SK-N-SH (cell line): ENCODE measurements at regions not wholly inside any gene's neighbourhood (a gene's known extent, or its start where the extent isn't known, plus 50 kb on each side); places are given as distances from the start of the nearest gene placed in this dataset.

ENCODE experiments used
- ELF1 ChIP-seq: IDR thresholded peaks from 2 replicates; pipeline ENCODE4 v1.4.0; 2012
- EP300 ChIP-seq, 2 experiments: IDR thresholded peaks; 2 replicates each; pipeline versions ENCODE4 v1.4.0 to v1.6.1; 2012; ENCODE audit warnings: borderline replicate concordance in 1 of 2, low read depth in 1 of 2, low read length in 1 of 2
- RXRA ChIP-seq: IDR thresholded peaks from 2 replicates; pipeline ENCODE4 v1.4.0; 2012; ENCODE audit warnings: low read depth, mild to moderate bottlenecking, borderline replicate concordance
- TF ChIP-seq, protein P1 (sequence below): fragments of 200-600 bp; sonication (generic); IDR thresholded peaks from 2 replicates; pipeline ENCODE4 v1.6.1; 2017; ENCODE audit warnings: antibody characterized with exemption, mild to moderate bottlenecking, moderate library complexity
- TF ChIP-seq, protein P2 (sequence below): IDR thresholded peaks from 2 replicates; pipeline ENCODE4 v1.4.0; 2012; ENCODE audit warnings: low read depth
- TF ChIP-seq, protein P3 (sequence below): IDR thresholded peaks from 2 replicates; pipeline ENCODE4 v1.4.0; 2012; ENCODE audit warnings: low read depth, borderline replicate concordance

DNA sequence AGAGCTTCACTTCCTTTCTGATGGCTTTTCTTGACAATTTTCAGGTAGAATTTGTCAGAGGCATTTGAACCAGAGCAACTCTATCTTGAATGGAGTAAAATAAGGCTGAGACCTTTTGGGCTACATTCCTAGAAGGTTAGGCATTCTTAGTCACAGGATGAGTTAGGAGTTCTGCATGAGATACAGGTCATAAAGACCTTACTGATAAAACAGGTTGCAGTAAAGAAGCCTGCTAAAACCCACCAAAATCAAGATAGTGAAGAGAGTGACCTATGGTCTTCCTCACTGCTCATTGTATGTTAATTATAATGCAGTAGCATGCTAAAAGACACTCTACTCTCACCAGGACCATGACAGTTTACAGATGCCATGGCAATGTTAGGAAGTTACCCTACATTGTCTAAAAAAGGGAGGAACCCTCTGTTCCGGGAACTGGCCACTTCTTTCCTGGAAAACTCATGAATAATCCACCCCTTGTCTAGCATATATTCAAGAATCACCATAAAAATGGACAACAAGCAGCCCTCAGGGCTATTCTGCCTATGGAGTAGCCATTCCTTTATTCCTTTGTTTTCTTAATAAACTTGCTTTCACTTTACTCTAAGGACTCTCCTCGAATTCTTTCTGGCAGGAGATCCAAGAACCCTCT lies 1519.7 kb upstream of the TENM4 start:
- TF ChIP-seq EP300 (IDR thresholded peaks at IDR 0.05; ENCODE audit: borderline replicate concordance in 1 of 2, low read depth in 1 of 2, low read length in 1 of 2) (no peak), RXRA (no peak), ELF1 (no peak)
- TF ChIP-seq, protein P1, sequence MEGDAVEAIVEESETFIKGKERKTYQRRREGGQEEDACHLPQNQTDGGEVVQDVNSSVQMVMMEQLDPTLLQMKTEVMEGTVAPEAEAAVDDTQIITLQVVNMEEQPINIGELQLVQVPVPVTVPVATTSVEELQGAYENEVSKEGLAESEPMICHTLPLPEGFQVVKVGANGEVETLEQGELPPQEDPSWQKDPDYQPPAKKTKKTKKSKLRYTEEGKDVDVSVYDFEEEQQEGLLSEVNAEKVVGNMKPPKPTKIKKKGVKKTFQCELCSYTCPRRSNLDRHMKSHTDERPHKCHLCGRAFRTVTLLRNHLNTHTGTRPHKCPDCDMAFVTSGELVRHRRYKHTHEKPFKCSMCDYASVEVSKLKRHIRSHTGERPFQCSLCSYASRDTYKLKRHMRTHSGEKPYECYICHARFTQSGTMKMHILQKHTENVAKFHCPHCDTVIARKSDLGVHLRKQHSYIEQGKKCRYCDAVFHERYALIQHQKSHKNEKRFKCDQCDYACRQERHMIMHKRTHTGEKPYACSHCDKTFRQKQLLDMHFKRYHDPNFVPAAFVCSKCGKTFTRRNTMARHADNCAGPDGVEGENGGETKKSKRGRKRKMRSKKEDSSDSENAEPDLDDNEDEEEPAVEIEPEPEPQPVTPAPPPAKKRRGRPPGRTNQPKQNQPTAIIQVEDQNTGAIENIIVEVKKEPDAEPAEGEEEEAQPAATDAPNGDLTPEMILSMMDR: no peak
- TF ChIP-seq, protein P2, sequence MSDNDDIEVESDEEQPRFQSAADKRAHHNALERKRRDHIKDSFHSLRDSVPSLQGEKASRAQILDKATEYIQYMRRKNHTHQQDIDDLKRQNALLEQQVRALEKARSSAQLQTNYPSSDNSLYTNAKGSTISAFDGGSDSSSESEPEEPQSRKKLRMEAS: no peak
- TF ChIP-seq, protein P3, sequence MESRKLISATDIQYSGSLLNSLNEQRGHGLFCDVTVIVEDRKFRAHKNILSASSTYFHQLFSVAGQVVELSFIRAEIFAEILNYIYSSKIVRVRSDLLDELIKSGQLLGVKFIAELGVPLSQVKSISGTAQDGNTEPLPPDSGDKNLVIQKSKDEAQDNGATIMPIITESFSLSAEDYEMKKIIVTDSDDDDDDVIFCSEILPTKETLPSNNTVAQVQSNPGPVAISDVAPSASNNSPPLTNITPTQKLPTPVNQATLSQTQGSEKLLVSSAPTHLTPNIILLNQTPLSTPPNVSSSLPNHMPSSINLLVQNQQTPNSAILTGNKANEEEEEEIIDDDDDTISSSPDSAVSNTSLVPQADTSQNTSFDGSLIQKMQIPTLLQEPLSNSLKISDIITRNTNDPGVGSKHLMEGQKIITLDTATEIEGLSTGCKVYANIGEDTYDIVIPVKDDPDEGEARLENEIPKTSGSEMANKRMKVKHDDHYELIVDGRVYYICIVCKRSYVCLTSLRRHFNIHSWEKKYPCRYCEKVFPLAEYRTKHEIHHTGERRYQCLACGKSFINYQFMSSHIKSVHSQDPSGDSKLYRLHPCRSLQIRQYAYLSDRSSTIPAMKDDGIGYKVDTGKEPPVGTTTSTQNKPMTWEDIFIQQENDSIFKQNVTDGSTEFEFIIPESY: no peak
